ENCODE measurements at regions not wholly inside any gene's neighbourhood (a gene's known extent, or its start where the extent isn't known, plus 50 kb on each side); places are given as distances from the start of the nearest gene placed in this dataset.

DNA sequence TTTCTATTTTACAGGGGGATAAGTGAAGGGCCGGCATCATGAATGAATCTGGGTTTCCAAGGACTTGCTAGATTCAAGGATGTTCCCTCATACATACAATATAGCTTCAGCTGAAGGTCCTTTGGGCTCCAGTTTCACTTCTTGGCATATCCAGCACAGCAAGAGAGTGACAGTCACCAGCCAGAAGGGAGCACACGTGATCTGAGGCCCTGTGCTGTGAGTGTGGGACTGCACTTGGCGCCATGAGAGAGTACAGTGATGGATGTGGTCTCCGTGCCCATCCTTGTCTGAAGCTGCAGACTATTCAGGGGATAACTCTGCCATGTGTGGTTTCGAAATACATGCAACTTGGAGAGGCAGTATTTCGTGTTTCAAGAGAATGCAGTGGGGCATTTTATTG, 159.7 kb upstream of the DSCAM start:
- H3K4me3 Mint-ChIP-seq: no peak overlapping the region
- CTCF ChIA-PET: no interaction called here
- POLR2A ChIA-PET: no interaction called here
- H3K27ac Mint-ChIP-seq: no peak overlapping the region
- no peaks in the 10 kb centered on the region for H3K4me1 Mint-ChIP-seq (ENCODE audit: low read depth)
- DNase-seq: no peak
- peaks cover 2% of the 10 kb centered on the region for H3K9me3 Mint-ChIP-seq
- intact Hi-C loops (cut with micrococcal nuclease): no loop called here
- peaks cover 1% of the 10 kb centered on the region for H3K27me3 Mint-ChIP-seq
- H3K36me3 Mint-ChIP-seq: no peaks in the 10 kb centered on the region

- no peak for DNase-seq
- no peak overlapping the region for H3K4me3 Mint-ChIP-seq
- CTCF ChIA-PET: interaction anchor here (0.6 kb wide), 1 partner anchor 832 kb away, joined by 4 read pairs; no protein-coding TSS in a partner anchor
- no peaks in the 10 kb centered on the region for H3K9me3 Mint-ChIP-seq
- POLR2A ChIA-PET: no interaction called here
- H3K27me3 Mint-ChIP-seq: peaks cover 1% of the 10 kb centered on the region
- H3K36me3 Mint-ChIP-seq: no peaks in the 10 kb centered on the region
- no peaks in the 10 kb centered on the region for H3K4me1 Mint-ChIP-seq (ENCODE audit: low read depth)
- no peak overlapping the region for H3K27ac Mint-ChIP-seq
- intact Hi-C loops (cut with micrococcal nuclease): no loop called here
Measured at GRCh38 chr21:41008351-41008750, 159.6 kb upstream of the BACE2 start.

DNA sequence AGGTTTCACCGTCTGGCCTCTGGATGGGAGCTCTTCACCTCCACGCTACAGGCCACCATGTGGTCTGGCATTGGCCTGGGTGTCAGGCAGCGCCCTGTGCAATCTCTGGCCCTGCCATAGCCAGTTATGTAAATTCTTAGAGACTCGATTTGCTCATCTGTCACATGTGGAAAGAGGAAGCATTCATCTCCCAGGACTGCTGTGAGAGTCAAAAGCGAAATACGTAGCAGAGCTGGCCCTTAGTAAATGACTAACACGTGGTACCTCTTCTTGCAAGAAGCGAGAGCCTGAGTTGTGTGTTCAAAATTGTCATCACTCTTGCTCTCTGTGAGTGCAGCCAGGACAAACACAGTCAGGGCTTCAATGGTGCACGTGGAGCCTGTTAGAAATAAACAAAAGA, 159.0 kb upstream of the BACE2 start:
- H3K27me3 Mint-ChIP-seq: peaks cover 1% of the 10 kb centered on the region
- no peaks in the 10 kb centered on the region for H3K4me1 Mint-ChIP-seq (ENCODE audit: low read depth)
- no peaks in the 10 kb centered on the region for H3K9me3 Mint-ChIP-seq
- POLR2A ChIA-PET: no interaction called here
- intact Hi-C loops (cut with micrococcal nuclease): no loop called here
- no peak for DNase-seq
- no peak overlapping the region for H3K27ac Mint-ChIP-seq
- H3K36me3 Mint-ChIP-seq: no peaks in the 10 kb centered on the region
- CTCF ChIA-PET: interaction anchor here (0.6 to 1.2 kb wide), 2 partner anchors 10 to 833 kb away, joined by 4 read pairs; no protein-coding TSS in a partner anchor
- H3K4me3 Mint-ChIP-seq: no peak overlapping the region

- Mint-ChIP-seq H3K27ac (no peak overlapping the region), H3K27me3 (peaks cover 1% of the 10 kb centered on the region), H3K4me3 (no peak overlapping the region), H3K36me3 (no peaks in the 10 kb centered on the region), H3K4me1 (ENCODE audit: low read depth) (no peaks in the 10 kb centered on the region), H3K9me3 (no peaks in the 10 kb centered on the region)
- POLR2A ChIA-PET: no interaction called here
- intact Hi-C loops (cut with micrococcal nuclease): no loop called here
- DNase-seq: no peak
- CTCF ChIA-PET: interaction anchor here (1.2 kb wide), 1 partner anchor 10 kb away, joined by 4 read pairs; no protein-coding TSS in a partner anchor
Measured at GRCh38 chr21:41009398-41010100, 158.4 kb upstream of the BACE2 start.

GRCh38 chr21:41010101-41010435, 157.9 kb upstream of the BACE2 start:
- no peaks in the 10 kb centered on the region for H3K9me3 Mint-ChIP-seq
- peaks cover 1% of the 10 kb centered on the region for H3K27me3 Mint-ChIP-seq
- H3K4me3 Mint-ChIP-seq: no peak overlapping the region
- H3K36me3 Mint-ChIP-seq: no peaks in the 10 kb centered on the region
- no peak overlapping the region for H3K27ac Mint-ChIP-seq
- ChIA-PET POLR2A (no interaction called here), CTCF (interaction anchor here (1.2 kb wide), 1 partner anchor 11 kb away, joined by 4 read pairs; no protein-coding TSS in a partner anchor)
- no peak for DNase-seq
- no peaks in the 10 kb centered on the region for H3K4me1 Mint-ChIP-seq (ENCODE audit: low read depth)
- intact Hi-C loops (cut with micrococcal nuclease): no loop called here

GRCh38 chr21:41011098-41011731, 156.7 kb upstream of the BACE2 start:
- intact Hi-C loops (cut with micrococcal nuclease): no loop called here
- H3K27me3 Mint-ChIP-seq: no peaks in the 10 kb centered on the region
- ChIA-PET POLR2A (no interaction called here), CTCF (no interaction called here)
- H3K4me3 Mint-ChIP-seq: no peak overlapping the region
- DNase-seq: no peak
- H3K27ac Mint-ChIP-seq: no peak overlapping the region
- H3K36me3 Mint-ChIP-seq: no peaks in the 10 kb centered on the region
- H3K9me3 Mint-ChIP-seq: no peaks in the 10 kb centered on the region
- H3K4me1 Mint-ChIP-seq (ENCODE audit: low read depth): no peaks in the 10 kb centered on the region

- POLR2A ChIA-PET: no interaction called here
- CTCF ChIA-PET: no interaction called here
- DNase-seq: no peak
- no peaks in the 10 kb centered on the region for H3K36me3 Mint-ChIP-seq
- intact Hi-C loops (cut with micrococcal nuclease): no loop called here
- H3K4me3 Mint-ChIP-seq: no peak overlapping the region
- no peaks in the 10 kb centered on the region for H3K27me3 Mint-ChIP-seq
- no peaks in the 10 kb centered on the region for H3K9me3 Mint-ChIP-seq
- no peak overlapping the region for H3K27ac Mint-ChIP-seq
- no peaks in the 10 kb centered on the region for H3K4me1 Mint-ChIP-seq (ENCODE audit: low read depth)
Measured at GRCh38 chr21:41011951-41012366, 156.0 kb upstream of the BACE2 start.

- ChIA-PET CTCF (no interaction called here), POLR2A (no interaction called here)
- Mint-ChIP-seq H3K9me3 (no peaks in the 10 kb centered on the region), H3K4me3 (no peak overlapping the region), H3K4me1 (ENCODE audit: low read depth) (no peaks in the 10 kb centered on the region), H3K27ac (no peak overlapping the region), H3K36me3 (no peaks in the 10 kb centered on the region), H3K27me3 (no peaks in the 10 kb centered on the region)
- intact Hi-C loops (cut with micrococcal nuclease): no loop called here
- no peak for DNase-seq
Measured at GRCh38 chr21:41012425-41012824, 155.5 kb upstream of the BACE2 start.

DNA sequence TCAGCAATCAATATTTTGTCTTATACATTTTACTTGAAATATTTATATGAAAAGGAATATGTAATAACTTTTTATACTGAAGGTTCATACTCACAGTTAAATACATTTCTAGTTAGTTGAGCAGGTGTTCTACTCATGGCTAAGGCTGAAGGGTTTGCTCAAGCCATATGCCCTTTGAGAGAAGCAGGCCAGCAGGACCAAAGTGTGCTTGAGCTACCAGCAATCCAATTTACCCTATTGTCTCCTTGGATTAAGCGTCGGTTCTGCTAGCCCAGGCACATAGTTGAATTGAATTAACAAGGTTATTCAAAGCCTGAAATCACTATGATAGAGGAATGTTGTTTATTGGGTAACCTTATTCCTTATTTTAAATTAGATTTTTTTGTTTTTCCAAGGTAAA, 151.5 kb upstream of the BACE2 start:
- DNase-seq: no peak
- Mint-ChIP-seq H3K36me3 (no peaks in the 10 kb centered on the region), H3K4me3 (no peak overlapping the region), H3K9me3 (no peaks in the 10 kb centered on the region), H3K4me1 (ENCODE audit: low read depth) (no peaks in the 10 kb centered on the region), H3K27me3 (peaks cover 1% of the 10 kb centered on the region), H3K27ac (no peak overlapping the region)
- intact Hi-C loops (cut with micrococcal nuclease): no loop called here
- ChIA-PET POLR2A (no interaction called here), CTCF (no interaction called here)

DNA sequence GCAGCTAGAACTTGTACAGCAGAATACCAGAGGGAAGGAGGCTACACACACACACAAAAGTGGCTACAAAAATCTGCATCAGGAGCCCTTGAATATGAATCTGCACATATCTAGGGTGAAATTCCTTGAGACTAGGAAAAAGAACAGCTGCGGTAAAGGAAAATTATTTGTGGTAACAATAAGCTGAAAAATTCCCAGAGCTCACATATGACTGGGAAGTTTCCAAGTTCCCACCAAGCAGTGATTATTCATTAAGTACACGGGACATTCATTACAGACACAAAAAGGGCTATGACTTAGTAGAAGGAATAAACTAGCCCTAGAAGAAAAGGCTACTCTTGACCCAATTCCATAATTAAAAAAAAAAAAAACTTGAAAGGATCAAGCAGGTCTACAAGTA, 149.5 kb upstream of the BACE2 start:
- POLR2A ChIA-PET: no interaction called here
- H3K27ac Mint-ChIP-seq: no peak overlapping the region
- DNase-seq: no peak
- H3K4me1 Mint-ChIP-seq (ENCODE audit: low read depth): no peaks in the 10 kb centered on the region
- H3K4me3 Mint-ChIP-seq: no peak overlapping the region
- no peaks in the 10 kb centered on the region for H3K36me3 Mint-ChIP-seq
- intact Hi-C loops (cut with micrococcal nuclease): no loop called here
- H3K27me3 Mint-ChIP-seq: peaks cover 4% of the 10 kb centered on the region
- no peaks in the 10 kb centered on the region for H3K9me3 Mint-ChIP-seq
- CTCF ChIA-PET: no interaction called here

DNA sequence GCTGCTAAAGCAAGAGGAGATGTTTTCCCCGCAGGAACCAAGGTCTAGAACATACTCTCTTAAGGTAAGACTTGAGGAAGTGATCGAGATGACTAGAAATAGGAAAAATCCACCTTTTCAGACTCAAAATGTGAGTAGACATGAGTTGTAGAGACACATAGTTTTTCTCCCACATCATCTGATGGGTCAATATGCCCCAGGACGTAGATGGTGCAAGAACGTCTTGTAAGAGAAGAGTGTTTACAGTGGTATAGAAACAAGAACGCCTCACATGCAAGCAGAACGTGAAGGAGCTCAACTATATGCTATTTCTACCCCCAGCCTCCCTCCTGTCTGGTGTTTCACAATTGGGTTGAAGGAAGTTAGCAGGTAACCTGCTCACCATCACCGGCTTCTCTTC, 144.0 kb upstream of the BACE2 start:
- no peaks in the 10 kb centered on the region for H3K36me3 Mint-ChIP-seq
- H3K27ac Mint-ChIP-seq: no peak overlapping the region
- no peaks in the 10 kb centered on the region for H3K4me1 Mint-ChIP-seq (ENCODE audit: low read depth)
- no peak overlapping the region for H3K4me3 Mint-ChIP-seq
- CTCF ChIA-PET: no interaction called here
- intact Hi-C loops (cut with micrococcal nuclease): no loop called here
- POLR2A ChIA-PET: no interaction called here
- no peak for DNase-seq
- H3K9me3 Mint-ChIP-seq: peaks cover 2% of the 10 kb centered on the region
- H3K27me3 Mint-ChIP-seq: peaks cover 3% of the 10 kb centered on the region

GRCh38 chr21:41024341-41024740, 143.6 kb upstream of the BACE2 start:
- H3K4me1 Mint-ChIP-seq (ENCODE audit: low read depth): no peaks in the 10 kb centered on the region
- no peak for DNase-seq
- peaks cover 3% of the 10 kb centered on the region for H3K27me3 Mint-ChIP-seq
- CTCF ChIA-PET: no interaction called here
- POLR2A ChIA-PET: no interaction called here
- H3K9me3 Mint-ChIP-seq: peaks cover 2% of the 10 kb centered on the region
- no peaks in the 10 kb centered on the region for H3K36me3 Mint-ChIP-seq
- H3K27ac Mint-ChIP-seq: no peak overlapping the region
- H3K4me3 Mint-ChIP-seq: no peak overlapping the region
- intact Hi-C loops (cut with micrococcal nuclease): no loop called here

GRCh38 chr21:41024746-41025254, 143.2 kb upstream of the BACE2 start:
- intact Hi-C loops (cut with micrococcal nuclease): no loop called here
- Mint-ChIP-seq H3K4me1 (ENCODE audit: low read depth) (no peaks in the 10 kb centered on the region), H3K36me3 (no peaks in the 10 kb centered on the region), H3K9me3 (peaks cover 2% of the 10 kb centered on the region), H3K4me3 (no peak overlapping the region), H3K27ac (no peak overlapping the region), H3K27me3 (peaks cover 3% of the 10 kb centered on the region)
- POLR2A ChIA-PET: no interaction called here
- CTCF ChIA-PET: no interaction called here
- DNase-seq: no peak

Measured in activated CD4-positive, alpha-beta memory T cell treated with anti-CD3 and anti-CD28 coated beads for 36 hours (primary cell).